Adrenal gland (tissue), 9 donors: ENCODE measurements at regions not wholly inside any gene's neighbourhood (a gene's known extent, or its start where the extent isn't known, plus 50 kb on each side); places are given as distances from the start of the nearest gene placed in this dataset.

Experiments
- DNase-seq, 7 donors: peaks; one replicate each; pipeline ENCODE4 v3.0.0-alpha.2; 2019 to 2020
- H3K27ac ChIP-seq, 5 donors: fragments of 200-600 bp; sonication (generic) in 4 of 5; 1 replicate in 3 of 5; 2 replicates in 2 of 5; pipeline versions ENCODE4 v1.5.1 to v1.8.0; 2016 to 2020; ENCODE audit warnings: mild to moderate bottlenecking in 1 of 5
- H3K27me3 ChIP-seq: fragments of 200-600 bp; 2 replicates; pipeline ENCODE4 v1.8.0; 2021
- H3K36me3 ChIP-seq, 2 donors: fragments of 200-600 bp; replicated peaks in 1 of 2; 1 replicate in 1 of 2; 2 replicates in 1 of 2; pipeline versions ENCODE4 v1.5.1 to v1.8.0; 2018 to 2022
- H3K4me1 ChIP-seq, 2 donors: fragments of 200-600 bp; replicated peaks in 1 of 2; 1 replicate in 1 of 2; 2 replicates in 1 of 2; pipeline versions ENCODE4 v1.5.1 to v1.8.0; 2018 to 2021
- H3K4me3 ChIP-seq, 4 donors: fragments of 200-600 bp; sonication (generic) in 3 of 4; one replicate each; pipeline ENCODE4 v1.5.1; 2016 to 2018
- H3K9me3 ChIP-seq, 3 donors: fragments of 200-600 bp; sonication (generic) in 1 of 3; replicated peaks in 1 of 3; 1 replicate in 2 of 3; 2 replicates in 1 of 3; pipeline versions ENCODE4 v1.5.1 to v1.8.0; 2016 to 2021
- POLR2A ChIP-seq, 2 donors: fragments of 450-650 bp; IDR thresholded peaks; one replicate each; pipeline ENCODE4 v1.6.1; 2017; ENCODE audit warnings: antibody characterized with exemption in 2 of 2, mild to moderate bottlenecking in 2 of 2, moderate library complexity in 1 of 2
- WGBS, 4 donors: extraction: QIAGEN DNeasy Blood & Tissue Kit in 2 of 4; methylation state at CpG; one replicate each; pipeline versions ENCODE4 v1.1.5 to v1.1.7; 2013 to 2017; 5-methylcytosine and 5-hydroxymethylcytosine counted together
- intact Hi-C, 2 donors: fragments of 100-400 bp; cut with DNase I; formaldehyde crosslinking; loops; one replicate each; pipeline versions ENCODE4 v1.14.1 to v1.15.0; 2022 to 2023
- TF ChIP-seq, protein P1 (sequence below), 6 experiments: fragments of 450-650 bp in 4 of 6; fragments of 200-600 bp in 2 of 6; sonication (generic) in 1 of 6; IDR thresholded peaks; 1 replicate in 5 of 6; 2 replicates in 1 of 6; pipeline versions ENCODE4 v1.5.1 to v1.8.0; 2016 to 2021; ENCODE audit warnings: antibody characterized with exemption in 6 of 6, mild to moderate bottlenecking in 2 of 6, moderate library complexity in 1 of 6
- donor health status: healthy with polysubstance abuse.
- donor health status: Bipolar disorder and iron deficiency.
- donor health status: DM: yes; HTN: yes; CAD: no.
- donor health status: DM: no; HTN: no; CAD: no.
- donor health status: DM: no; HTN: no; CAD: no.

DNA sequence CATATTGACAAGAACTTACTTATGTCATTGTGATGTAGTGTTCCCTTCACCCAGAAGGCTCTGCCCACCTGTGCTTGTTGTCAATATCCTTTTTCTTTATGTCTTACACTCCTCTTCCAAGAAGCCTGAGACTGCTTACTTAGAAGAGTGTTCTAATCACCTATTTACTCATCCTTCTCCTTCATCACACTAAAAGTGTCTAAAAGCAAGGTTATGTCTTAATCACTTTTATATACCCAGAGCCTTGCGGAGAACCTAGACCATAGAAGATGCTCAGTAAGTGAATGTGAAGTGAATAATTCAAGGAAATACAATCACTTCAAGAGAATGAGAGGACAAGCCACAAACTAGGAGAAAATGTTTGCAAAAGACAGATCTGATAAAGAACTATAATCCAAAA, 177.6 kb upstream of the S100G start:
- intact Hi-C loops = no loop called here
- Histone ChIP-seq H3K27me3 (peaks cover 5% of the 10 kb centered on the region), H3K27ac (no peak overlapping the region), H3K4me1 (no peaks in the 10 kb centered on the region), H3K4me3 (no peak overlapping the region), H3K36me3 (no peaks in the 10 kb centered on the region), H3K9me3 (no peaks in the 10 kb centered on the region)
- WGBS, 4 donors = 94 to 100% (median 98%) methylated on average over 1 of the region's 1 CpG
- DNase-seq = no peak
- TF ChIP-seq POLR2A (IDR thresholded peaks at IDR 0.05) = no peak
- TF ChIP-seq, protein P1, sequence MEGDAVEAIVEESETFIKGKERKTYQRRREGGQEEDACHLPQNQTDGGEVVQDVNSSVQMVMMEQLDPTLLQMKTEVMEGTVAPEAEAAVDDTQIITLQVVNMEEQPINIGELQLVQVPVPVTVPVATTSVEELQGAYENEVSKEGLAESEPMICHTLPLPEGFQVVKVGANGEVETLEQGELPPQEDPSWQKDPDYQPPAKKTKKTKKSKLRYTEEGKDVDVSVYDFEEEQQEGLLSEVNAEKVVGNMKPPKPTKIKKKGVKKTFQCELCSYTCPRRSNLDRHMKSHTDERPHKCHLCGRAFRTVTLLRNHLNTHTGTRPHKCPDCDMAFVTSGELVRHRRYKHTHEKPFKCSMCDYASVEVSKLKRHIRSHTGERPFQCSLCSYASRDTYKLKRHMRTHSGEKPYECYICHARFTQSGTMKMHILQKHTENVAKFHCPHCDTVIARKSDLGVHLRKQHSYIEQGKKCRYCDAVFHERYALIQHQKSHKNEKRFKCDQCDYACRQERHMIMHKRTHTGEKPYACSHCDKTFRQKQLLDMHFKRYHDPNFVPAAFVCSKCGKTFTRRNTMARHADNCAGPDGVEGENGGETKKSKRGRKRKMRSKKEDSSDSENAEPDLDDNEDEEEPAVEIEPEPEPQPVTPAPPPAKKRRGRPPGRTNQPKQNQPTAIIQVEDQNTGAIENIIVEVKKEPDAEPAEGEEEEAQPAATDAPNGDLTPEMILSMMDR (IDR thresholded peaks at IDR 0.05) = no peak

DNA sequence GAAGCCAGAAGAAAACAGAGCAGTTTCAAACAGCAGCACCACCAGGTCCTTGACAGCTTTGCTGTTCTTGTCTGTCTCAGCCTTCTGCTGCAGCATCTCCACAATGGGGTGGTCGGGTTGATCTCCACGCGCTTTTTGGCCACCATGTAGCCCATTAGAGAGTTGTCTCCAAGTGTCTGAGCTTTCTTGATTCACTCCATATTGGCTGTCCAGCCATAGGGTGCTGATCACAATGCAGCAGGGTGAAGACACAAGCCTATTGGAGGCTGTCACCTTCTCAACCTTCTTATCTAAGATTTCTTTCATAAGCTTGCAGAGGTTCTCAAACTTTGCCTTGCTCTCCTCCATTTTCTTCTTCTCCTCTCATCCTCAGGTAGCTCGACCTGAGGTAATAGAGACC, 175.4 kb upstream of the S100G start:
- DNase-seq = no peak
- TF ChIP-seq, protein P1 (IDR thresholded peaks at IDR 0.05) = no peak
- TF ChIP-seq POLR2A (IDR thresholded peaks at IDR 0.05) = no peak
- Histone ChIP-seq H3K27me3 (peaks cover 7% of the 10 kb centered on the region), H3K9me3 (no peaks in the 10 kb centered on the region), H3K4me1 (peaks cover 0 to 4% of the 10 kb centered on the region in 2 donors), H3K4me3 (no peak overlapping the region), H3K27ac (no peak overlapping the region), H3K36me3 (no peaks in the 10 kb centered on the region)
- intact Hi-C loops = no loop called here
- WGBS, 4 donors = 86 to 94% (median 88%) methylated on average over 4 of the region's 4 CpGs

DNA sequence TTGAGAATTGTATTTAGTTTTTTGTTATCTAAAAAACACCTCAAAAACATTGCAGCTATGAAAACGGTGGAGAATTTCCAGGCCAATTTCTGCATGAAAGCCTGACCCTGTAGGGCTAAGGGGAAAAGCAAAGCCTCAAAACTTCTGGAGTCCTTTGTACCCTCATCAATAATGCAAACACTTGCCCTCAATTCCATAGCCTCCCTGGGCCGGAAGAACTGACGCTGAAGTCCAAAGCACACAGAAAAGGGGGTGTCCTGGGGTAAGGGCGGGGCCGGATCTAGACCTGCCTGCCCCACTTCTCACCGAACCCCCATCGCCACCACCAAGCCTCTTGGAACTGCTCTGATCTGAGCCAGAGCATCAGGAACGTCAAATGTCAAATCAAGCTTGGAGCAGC, 173.9 kb upstream of the S100G start:
- Histone ChIP-seq H3K4me1 (peaks cover 0 to 5% of the 10 kb centered on the region in 2 donors), H3K9me3 (no peaks in the 10 kb centered on the region), H3K36me3 (no peaks in the 10 kb centered on the region), H3K27ac (no peak overlapping the region), H3K27me3 (peaks cover 2% of the 10 kb centered on the region), H3K4me3 (no peak overlapping the region)
- 80 to 87% (median 85%) methylated on average over 4 to 8 of the region's 8 CpGs for WGBS, 4 donors
- TF ChIP-seq, protein P1 (IDR thresholded peaks at IDR 0.05) = no peak
- no peak for TF ChIP-seq POLR2A (IDR thresholded peaks at IDR 0.05)
- intact Hi-C loops = no loop called here
- DNase-seq = no peak

DNA sequence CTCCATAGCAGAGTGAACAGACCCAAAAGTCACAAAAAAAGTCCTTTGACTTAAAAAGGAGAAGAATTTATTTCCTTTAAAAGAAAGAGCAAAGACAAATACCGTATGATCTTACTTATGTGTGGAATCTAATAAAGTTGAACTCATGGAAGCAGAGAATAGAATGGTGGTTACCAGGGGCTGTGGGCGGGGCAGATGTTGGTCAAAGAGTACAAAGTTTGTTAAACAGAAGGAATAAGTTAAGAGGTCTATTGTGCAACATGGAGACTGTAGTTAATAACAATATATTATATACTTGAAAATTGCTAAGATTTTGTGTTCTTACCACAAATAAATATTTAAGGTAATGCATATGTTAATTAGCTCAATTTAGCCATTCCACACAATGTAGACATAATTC, 173.3 kb upstream of the S100G start:
- Histone ChIP-seq H3K27ac (no peak overlapping the region), H3K27me3 (peaks cover 2% of the 10 kb centered on the region), H3K4me3 (no peak overlapping the region), H3K36me3 (no peaks in the 10 kb centered on the region), H3K4me1 (peaks cover 0 to 5% of the 10 kb centered on the region in 2 donors), H3K9me3 (no peaks in the 10 kb centered on the region)
- intact Hi-C loops = no loop called here
- WGBS, 4 donors = 77 to 83% (median 80%) methylated on average over 2 of the region's 2 CpGs
- no peak for DNase-seq
- no peak for TF ChIP-seq POLR2A (IDR thresholded peaks at IDR 0.05)
- TF ChIP-seq, protein P1 (IDR thresholded peaks at IDR 0.05) = no peak
